ENCODE measurements at regions not wholly inside any gene's neighbourhood (a gene's known extent, or its start where the extent isn't known, plus 50 kb on each side); places are given as distances from the start of the nearest gene placed in this dataset.
"Not testable (repeated sequence)": the region's sequence is repeated elsewhere in the genome, so short reads cannot be mapped to it uniquely, and the experiment has no call there.

DNA sequence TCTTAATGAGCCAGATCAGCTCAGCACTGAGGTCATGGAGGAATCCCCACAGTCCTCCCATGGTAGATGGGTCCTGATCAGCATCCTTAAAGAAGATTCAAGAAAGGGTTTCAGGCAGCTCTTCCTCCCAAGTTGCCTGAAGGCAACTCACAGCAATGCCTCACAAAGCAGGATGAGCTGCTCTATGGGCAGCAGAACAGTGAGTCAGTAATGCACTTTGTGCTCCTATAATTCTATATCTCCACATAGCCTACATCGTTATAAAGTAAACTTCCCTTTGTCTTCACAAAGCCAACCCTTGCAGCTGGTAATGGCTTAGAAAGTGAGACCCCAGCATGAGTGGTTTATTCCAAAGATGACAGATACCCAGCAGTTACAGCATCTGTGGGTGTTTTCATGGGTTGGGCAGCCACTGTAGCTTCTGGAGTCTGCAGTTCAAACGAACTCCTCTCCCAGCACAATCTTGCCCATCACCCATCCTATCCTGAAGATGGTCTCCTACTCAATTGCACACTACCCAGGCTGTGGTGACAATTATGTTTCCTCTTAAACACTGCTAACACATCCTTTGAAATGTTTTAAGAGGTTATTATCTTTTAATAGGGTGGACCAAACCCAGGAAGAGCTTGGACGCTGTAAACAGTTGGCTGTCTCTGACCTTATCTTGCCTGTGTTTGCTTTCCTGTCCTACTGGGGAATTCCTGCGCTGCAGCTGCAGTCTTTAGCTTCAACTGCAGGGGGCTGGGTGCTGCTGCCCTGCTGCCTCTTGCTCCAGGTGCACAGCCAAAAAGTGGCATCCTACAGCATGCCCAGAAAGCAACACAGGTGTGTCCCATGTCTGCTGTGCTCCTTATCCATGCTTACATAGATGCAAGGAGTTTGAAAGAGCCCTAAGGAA is 286.9 kb downstream of the ANAPC1 start:
- H3K27ac Mint-ChIP-seq; H3K9me3 Mint-ChIP-seq; H3K4me1 Mint-ChIP-seq; H3K4me3 Mint-ChIP-seq; H3K27me3 Mint-ChIP-seq (ENCODE audit: low read depth in 3 of 3); DNase-seq; H3K36me3 Mint-ChIP-seq: not testable (repeated sequence)

DNA sequence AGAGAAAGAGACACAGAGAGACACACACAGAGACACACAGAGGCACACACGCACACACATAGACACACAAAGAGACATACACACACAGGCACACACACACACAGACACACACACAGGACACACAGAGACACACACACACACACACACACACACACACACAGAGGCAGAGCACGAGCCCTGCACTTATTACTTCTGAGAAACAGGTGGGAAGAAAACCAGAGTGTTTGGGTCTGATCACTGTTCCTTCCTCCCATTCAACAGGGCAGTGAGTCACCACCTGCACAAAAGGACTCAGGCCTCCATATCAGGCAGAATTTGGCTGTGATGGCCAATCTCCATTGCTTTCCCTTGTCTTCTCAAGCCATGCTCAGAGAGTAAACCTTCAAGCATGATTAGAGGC is 285.0 kb downstream of the ANAPC1 start:
- not testable (repeated sequence) for H3K36me3 Mint-ChIP-seq; H3K27ac Mint-ChIP-seq; H3K9me3 Mint-ChIP-seq; H3K27me3 Mint-ChIP-seq (ENCODE audit: low read depth in 3 of 3); DNase-seq; H3K4me1 Mint-ChIP-seq; H3K4me3 Mint-ChIP-seq

DNA sequence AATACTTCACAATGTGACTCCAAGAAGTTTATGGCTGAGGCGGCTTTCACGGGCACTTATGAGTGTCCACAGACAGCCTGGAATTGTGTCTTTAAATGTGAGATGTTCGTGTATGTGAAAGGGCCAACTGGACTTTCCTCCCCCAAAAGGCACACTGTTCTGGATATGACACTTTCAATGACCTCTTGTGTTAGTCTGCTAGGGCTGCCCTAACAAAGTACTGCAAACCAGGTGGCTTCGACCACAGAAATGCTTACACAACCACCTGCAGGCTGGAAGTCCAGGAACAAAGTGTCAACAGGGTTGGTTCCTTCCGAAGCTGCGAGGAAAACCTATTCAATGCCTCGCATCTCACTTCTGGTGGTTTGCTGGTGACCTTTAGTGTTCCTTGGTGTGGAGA is 281.7 kb downstream of the ANAPC1 start:
- H3K27me3 Mint-ChIP-seq (ENCODE audit: low read depth in 3 of 3); H3K36me3 Mint-ChIP-seq; H3K27ac Mint-ChIP-seq; H3K4me3 Mint-ChIP-seq; H3K9me3 Mint-ChIP-seq; H3K4me1 Mint-ChIP-seq; DNase-seq: not testable (repeated sequence)

DNA sequence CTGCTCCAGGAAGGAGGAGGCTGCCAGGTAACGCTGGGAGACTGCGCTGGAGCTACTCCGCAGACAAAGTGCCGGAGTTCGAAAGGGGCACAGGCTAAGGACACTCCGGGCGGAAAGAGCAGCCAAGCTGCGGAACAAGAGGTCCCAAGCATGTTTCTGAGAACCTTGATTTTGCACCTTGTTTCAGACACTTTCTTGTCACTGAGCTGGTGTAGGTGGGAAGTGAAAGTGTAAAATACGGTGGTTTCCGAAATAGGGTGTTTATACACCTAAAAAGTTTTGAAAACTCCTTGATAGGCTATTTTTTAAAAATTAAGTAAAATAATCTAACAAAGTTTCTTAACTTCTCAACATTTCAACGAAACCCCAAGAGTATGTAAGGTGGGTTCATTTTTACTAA is 278.2 kb downstream of the ANAPC1 start:
- not testable (repeated sequence) for H3K36me3 Mint-ChIP-seq; DNase-seq; H3K27ac Mint-ChIP-seq; H3K4me1 Mint-ChIP-seq; H3K4me3 Mint-ChIP-seq; H3K9me3 Mint-ChIP-seq; H3K27me3 Mint-ChIP-seq (ENCODE audit: low read depth in 3 of 3)

DNA sequence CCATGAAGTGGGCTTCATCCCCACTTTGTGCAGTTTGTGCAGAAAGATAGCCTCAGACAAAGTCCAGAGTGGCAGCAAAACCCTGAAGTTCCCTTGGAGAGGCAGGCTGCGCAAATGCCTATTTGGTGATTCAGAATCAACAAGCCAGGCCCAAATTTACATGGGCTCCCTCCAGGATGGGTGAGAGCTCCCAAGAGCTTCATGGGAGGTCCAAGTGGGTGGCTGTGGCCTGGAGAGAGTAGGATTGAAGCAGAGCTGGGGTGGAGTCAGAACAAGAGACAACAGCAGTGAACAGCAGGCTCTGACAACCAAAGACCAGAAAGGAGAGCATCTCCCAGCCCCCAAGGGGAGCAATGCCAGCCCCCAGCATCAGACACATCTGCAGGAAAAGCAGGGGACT is 277.4 kb downstream of the ANAPC1 start:
- not testable (repeated sequence) for DNase-seq; H3K9me3 Mint-ChIP-seq; H3K27me3 Mint-ChIP-seq (ENCODE audit: low read depth in 3 of 3); H3K27ac Mint-ChIP-seq; H3K4me1 Mint-ChIP-seq; H3K4me3 Mint-ChIP-seq; H3K36me3 Mint-ChIP-seq

DNA sequence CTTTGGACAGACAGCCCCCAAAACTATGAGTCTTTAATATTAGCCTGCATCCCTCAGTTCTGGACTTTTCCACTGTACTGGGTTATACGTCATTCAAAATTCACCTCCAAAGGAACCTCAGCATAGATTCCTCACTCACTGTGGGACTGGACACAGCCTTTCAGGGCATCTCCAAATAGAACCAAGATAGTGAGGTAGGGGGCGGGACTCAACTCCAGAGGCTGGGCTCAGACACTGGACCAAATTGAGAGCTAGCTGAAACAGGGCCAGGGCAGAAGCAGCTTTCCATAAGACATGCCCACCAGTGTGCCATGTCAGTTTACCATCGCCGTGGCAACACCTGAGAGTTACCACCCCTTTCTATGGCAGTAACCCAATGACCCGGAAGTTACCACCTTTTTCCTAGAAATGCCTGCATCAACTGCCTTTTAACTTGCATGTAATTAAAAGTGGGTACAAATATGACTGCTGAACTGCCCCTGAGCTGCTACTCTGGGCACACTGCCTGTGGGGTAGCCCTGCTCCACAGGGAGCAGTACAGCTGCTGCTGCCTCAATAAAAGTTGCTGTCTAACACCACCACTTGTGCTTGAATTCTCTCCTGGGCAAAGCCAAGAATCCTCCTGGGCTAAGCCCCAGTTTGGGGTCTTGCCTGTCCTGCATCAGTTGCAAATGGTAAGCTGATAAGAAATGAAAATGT is 274.7 kb downstream of the ANAPC1 start:
- H3K4me3 Mint-ChIP-seq; H3K27me3 Mint-ChIP-seq (ENCODE audit: low read depth in 3 of 3); H3K36me3 Mint-ChIP-seq; H3K27ac Mint-ChIP-seq; H3K4me1 Mint-ChIP-seq; H3K9me3 Mint-ChIP-seq; DNase-seq: not testable (repeated sequence)

DNA sequence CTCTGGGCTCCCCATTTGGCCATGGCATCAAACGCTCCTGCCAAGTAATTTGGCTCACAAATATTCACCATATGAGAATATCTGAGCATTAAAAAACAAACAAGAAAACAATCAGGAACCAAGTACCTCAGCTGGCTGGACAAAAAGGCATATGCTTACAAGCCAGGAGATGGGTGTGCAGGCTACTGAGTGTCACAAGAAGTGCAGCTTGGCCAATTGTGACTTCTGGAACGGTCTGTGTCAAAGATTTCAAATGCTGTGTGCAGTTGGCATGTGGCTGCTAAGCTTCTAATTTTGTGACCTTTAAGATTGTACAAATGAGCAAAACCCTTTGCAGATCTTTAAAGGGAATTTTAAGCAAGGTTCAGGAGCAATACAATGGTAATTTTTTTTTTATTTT is 274.0 kb downstream of the ANAPC1 start:
- H3K27ac Mint-ChIP-seq = not testable (repeated sequence)

DNA sequence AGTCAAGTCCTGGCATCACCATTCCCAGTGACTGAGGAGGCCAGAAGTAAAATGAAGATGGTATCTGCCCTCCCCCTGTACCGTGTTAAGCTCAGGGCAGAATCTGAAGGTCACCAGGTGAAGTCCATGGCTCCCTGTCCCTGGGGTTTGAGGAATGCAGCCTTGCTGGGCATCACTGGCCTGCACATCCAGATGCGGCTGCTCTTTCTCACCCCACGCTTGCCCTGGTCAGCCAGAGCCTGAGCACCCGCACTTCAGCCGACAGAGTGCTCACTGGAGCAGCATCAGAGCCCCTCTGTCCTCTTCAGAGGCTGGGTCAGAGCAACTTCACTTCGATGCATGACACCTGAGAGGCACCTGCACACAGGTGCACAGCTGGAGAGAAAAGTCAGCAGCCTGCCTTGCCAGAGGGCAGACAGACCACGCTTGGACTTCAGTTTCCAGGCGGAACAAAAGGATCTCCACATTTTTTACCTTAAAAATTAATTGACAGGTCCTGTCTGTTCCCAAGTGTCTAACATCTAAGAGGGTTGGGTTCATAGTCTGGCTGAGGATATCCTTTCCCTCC is 267.3 kb downstream of the ANAPC1 start:
- H3K27ac Mint-ChIP-seq = no peak overlapping the region
- H3K4me1 Mint-ChIP-seq = peaks cover 8 to 13% of the 10 kb centered on the region in 2 donors
- H3K4me3 Mint-ChIP-seq = no peak overlapping the region
- H3K27me3 Mint-ChIP-seq (ENCODE audit: low read depth in 3 of 3) = peaks cover 0 to 5% (median 4%) of the 10 kb centered on the region in 3 donors
- H3K36me3 Mint-ChIP-seq = no peaks in the 10 kb centered on the region
- no peak for DNase-seq
- H3K9me3 Mint-ChIP-seq = no peaks in the 10 kb centered on the region

More for the DNA sequence above, 274.0 kb downstream of the ANAPC1 start:
- H3K27me3 Mint-ChIP-seq (ENCODE audit: low read depth in 3 of 3); H3K9me3 Mint-ChIP-seq; H3K36me3 Mint-ChIP-seq; DNase-seq; H3K4me3 Mint-ChIP-seq; H3K4me1 Mint-ChIP-seq: not testable (repeated sequence)

DNA sequence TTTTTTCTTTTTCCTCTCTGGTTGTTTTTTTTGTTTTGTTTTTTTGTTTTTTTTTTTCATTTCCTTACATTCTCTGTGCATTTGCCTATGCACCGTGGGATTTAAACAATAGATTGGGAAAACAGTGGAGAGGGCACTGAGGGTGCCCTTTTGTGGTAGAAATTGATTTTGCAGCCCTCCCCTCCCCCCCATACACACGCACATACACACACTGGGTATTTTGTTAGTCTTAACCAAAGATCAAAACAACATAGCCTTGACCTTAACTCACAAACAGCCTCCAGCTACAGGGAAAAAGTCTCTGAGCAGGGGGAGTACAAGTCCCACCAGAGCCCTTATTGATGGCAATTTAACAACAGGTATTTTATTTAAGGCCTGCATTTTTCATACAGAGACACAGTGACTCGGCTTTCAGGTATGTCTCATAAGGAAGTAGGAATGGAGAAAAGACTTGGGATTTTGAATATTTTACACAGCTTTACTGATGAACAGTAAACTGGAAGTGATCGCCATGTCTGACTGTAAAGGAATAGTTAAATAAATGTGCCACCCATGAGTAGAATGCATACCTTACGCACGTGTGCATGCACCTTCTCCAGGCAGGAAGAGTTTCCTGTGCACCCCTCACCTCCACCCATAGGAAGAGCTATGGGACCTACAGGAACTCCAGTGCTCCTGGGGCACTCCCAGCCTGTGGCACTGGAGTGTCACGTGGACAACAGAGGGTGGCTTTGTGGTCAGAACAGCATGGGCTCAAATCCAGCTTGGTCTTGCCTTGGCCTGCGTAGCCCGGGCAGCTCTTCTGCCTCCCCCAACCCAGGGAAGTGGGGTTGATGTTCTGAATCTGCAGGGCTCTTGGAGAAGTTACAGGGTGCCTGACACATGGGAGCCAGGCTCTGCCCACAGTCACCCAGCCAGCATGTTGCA is 266.4 kb downstream of the ANAPC1 start:
- Mint-ChIP-seq H3K36me3 (no peaks in the 10 kb centered on the region), H3K27ac (peak overlapping the region in 2 of 6 donors; percentile 36 to 40), H3K4me1 (peaks cover 8 to 13% of the 10 kb centered on the region in 2 donors), H3K4me3 (no peak overlapping the region), H3K9me3 (no peaks in the 10 kb centered on the region), H3K27me3 (ENCODE audit: low read depth in 3 of 3) (peaks cover 0 to 7% (median 5%) of the 10 kb centered on the region in 3 donors)
- no peak for DNase-seq

DNA sequence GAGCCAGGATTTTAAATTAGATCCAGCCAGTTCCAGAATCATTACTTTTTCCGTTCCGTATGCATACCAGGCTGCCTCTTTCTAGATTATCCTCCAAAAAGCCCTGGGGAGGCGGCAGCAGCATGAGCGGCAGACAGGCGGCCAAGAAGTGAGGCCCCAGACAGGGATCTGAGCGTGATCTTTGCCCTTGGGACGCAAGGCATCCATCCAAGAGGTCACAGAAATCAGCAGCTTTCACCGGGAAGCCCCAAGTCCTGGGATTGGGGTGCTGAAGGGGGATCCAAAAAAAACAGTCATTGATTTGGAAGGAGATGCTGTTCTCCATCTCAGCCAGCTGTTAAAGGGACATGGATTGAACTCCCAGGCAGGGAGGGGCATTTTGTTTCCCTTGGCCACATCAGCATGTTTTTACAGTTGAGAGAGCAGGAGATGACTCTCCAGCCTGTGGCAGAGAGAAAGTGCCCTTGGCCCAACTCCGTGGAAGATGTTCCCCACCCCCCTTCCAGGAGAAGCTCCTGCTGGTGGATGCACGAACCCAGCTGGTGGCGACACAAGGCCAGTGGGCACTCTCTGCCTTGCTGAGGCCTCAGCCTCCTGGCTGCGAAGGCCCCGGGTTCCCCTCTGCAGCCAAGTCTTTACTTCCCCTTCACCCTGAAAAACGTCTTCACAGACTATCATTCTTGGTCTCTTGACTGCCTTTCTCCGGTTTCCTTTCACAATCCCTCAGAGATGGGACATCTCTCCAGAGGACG is 265.6 kb downstream of the ANAPC1 start:
- peaks cover 8 to 13% of the 10 kb centered on the region in 2 donors for H3K4me1 Mint-ChIP-seq
- H3K36me3 Mint-ChIP-seq = no peaks in the 10 kb centered on the region
- H3K27ac Mint-ChIP-seq = peak overlapping the region in 5 of 6 donors; percentile 53 to 93 (median 89)
- H3K27me3 Mint-ChIP-seq (ENCODE audit: low read depth in 3 of 3) = peaks cover 0 to 7% (median 5%) of the 10 kb centered on the region in 3 donors
- H3K4me3 Mint-ChIP-seq = peak overlapping the region in 2 of 5 donors; percentile 21 to 51
- no peaks in the 10 kb centered on the region for H3K9me3 Mint-ChIP-seq
- no peak for DNase-seq

DNA sequence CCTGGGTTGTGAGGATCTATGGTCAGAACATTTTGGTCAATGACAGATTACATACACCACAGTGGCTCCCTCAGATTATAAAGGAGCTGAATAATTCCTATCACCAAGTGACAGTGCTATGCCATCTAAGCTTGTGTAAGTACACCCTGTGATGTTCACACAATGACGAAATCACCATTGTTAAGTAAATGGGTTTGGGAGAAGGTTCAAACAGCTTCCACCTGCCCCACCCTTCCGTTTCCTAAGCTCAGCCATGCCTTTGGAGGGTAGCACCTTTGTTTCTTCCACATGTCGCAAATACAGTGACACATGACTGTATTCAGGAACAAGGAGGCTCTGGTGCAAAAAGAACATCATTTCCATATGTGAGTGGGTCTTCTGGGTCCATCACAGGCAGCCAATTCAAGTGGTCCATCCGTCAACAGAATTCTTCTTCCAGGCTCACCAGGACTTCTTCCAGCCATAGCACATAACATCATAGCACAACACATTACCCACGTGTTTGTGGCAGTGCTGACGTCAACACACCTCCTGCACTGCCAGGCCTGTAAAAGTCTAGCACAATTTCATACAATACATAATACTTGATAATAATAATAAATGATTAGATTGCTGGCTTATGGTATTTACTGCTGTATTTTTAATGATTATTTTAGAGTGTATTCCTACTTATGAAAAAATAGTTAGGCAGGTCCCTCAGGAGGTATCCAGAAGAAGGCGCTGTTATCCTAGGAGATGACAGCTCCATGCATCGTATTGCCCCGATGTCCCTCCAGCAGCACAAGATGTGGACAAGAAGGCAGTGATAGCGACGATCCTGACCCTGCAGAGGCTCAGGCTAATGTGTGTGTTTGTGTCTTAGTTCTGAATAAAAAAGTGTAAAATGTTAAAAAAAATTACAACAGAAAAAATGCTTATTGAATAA is 264.8 kb downstream of the ANAPC1 start:
- DNase-seq = peak; percentile 48 to 64 (median 59)
- Mint-ChIP-seq H3K36me3 (no peaks in the 10 kb centered on the region), H3K4me3 (peak overlapping the region in 2 of 5 donors; percentile 31 to 66), H3K27me3 (ENCODE audit: low read depth in 3 of 3) (peaks cover 0 to 7% (median 5%) of the 10 kb centered on the region in 3 donors), H3K9me3 (no peaks in the 10 kb centered on the region), H3K4me1 (peaks cover 8 to 13% of the 10 kb centered on the region in 2 donors), H3K27ac (peak overlapping the region in 5 of 6 donors; percentile 53 to 93 (median 89))

DNA sequence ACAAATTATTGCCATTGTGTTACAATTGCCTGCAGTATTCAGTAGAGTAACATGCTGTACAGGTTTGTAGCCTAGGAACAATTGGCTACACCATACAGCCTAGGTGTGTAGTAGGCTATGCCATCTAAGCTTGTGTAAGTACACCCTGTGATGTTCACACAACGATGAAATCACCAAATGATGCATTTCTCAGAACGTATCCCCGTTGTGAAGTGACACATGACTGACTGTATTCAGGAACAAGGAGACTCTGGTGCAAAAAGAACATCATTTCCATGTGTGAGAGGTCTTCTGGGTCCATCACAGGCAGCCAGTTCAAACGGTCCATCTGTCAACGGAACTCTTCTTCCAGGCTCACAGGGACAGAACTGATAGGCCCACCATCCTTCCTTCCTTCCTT is 263.7 kb downstream of the ANAPC1 start:
- Mint-ChIP-seq H3K27me3 (ENCODE audit: low read depth in 3 of 3) (peaks cover 0 to 10% (median 5%) of the 10 kb centered on the region in 3 donors), H3K9me3 (no peaks in the 10 kb centered on the region), H3K4me3 (no peak overlapping the region), H3K36me3 (no peaks in the 10 kb centered on the region), H3K27ac (peak overlapping the region in 5 of 6 donors; percentile 30 to 89 (median 84)), H3K4me1 (peaks cover 18 to 24% of the 10 kb centered on the region in 2 donors)
- DNase-seq = no peak

Data from immature natural killer cell (primary cell).